SKM-1 (cell line): ENCODE measurements at regions not wholly inside any gene's neighbourhood (a gene's known extent, or its start where the extent isn't known, plus 50 kb on each side); places are given as distances from the start of the nearest gene placed in this dataset.

Source experiments
- DNase-seq: peaks from one replicate; lab custom pipeline; 2025; ENCODE audit not compliant: unreplicated experiment; lab: John Stamatoyannopoulos, UW

DNA sequence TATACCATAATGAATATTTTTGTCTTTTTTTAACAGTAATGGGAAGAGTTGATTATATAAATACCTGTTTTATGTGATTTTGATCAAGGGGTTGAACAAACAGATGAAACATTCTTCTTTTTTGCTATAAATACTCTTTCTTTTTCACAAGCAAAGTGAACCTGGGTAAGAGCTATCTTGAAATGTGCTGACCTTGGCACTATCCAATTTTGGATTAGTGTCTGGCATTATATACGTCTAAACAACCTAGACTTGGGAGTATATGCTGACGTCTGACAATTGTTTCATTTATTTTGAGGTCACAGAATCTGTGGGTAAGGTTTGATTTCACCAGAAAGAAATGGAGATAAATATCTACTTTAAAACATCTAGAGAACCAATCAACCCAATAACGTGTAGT is 716.0 kb upstream of the STXBP6 start:
- no peak for DNase-seq

DNA sequence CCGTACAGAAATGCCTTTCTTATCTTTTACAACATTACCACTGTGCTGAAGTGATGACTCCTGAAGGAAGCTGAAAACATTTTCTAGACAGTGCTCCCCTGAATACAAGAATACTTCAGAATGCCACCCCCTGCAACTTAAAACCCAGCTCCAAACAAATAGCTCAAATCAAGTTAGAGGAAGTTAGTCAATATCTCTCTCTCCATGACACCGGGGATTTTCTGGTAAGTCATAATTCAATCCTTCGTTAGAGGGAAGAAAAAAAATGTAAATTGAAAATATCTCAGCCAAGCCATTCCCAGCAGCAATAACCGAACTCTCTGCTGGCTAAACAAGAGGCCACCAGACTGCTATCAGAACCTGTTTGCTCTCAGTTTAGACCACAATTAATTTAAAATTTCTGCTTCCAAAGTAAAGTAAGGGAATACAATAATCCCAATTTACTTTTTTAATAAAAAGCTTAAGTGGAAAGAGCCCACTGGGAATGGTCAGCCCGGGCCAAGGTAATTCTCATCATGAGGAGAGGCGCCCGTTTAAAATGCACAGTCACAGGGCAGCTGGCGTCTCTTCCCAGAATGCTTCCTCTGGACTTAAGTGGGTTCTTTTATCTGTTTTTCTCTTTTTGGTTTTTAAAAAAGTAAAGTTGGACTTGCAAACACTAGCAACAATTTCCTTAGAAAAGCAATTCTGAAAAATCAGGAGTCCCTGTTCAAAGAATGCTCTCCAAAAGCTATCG is 710.1 kb upstream of the STXBP6 start:
- DNase-seq, result no peak

DNA sequence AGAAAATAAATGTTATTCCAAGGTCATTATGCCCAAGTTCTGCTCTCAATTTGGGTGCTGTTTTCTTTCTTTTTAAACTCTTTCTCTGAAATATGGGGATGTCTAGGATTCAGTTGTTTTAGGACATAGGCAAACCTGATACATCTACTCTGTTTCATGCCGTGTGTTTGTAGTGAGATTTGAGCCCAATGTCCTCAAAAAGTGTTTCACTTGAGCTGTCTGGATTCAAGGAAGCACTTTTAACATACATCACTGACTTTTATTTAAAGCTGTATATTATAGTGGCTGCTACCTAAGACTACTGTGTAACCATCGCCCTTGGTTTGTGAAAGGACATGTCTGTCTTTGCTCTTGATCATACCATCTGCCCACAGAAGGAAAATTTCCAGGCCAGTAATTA is 709.3 kb upstream of the STXBP6 start:
- no peak for DNase-seq

DNA sequence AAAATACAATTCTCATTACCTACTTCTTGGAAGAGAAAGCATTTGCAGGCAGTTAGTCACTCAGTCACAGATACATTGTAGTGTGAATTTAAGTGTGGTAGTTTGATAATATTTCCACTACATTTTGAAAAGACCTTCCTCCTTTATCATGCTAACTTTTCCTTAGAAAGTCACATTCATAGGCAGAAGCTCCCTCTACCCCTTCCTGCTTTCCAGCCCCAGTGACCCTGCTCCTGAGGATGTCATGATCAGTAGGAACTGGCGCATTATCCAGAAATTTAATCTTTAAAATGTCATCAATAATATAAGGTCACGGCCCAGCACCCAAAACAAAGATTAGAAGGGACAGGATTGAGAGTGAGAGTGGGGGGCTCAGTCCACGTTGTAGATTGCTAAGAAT is 707.4 kb upstream of the STXBP6 start:
- DNase-seq, result no peak

DNA sequence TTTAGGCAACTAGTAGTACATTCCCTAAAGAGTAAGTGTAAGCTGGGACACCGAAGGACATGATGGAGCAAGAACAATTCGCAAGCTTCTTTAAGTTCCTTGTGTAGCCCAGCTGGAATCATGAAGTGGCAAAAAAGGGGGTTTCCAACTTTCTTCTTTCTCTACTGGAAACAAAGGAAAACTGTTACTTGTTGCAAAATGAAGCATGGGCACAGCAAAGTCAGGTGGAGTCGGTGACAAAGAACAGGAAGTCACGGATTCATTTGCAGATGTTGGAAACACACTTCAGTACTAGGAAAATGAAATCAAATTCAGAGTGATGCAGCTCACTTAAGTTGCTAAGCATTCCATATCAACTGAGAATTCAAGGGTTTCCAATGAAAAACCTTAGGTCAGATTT is 706.9 kb upstream of the STXBP6 start:
- no peak for DNase-seq

DNA sequence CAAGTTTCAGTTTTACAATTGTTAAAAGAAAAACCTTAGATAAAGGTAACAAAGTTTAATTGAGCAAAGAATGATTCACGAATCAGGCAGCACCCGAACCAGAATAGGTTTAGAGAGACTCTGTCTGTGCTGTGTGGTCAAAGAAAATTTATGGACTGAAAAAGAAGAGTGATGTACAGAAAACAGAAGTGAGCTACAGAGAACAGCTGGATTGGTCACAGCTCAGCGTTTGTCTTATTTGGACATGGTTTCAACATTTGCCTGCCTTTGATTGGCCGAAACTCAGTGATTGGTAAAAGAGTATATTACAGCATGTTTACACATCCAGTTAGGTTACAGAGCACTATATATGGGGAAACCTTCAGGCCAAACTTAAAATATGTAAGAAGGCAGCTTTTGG is 703.2 kb upstream of the STXBP6 start:
- no peak for DNase-seq

DNA sequence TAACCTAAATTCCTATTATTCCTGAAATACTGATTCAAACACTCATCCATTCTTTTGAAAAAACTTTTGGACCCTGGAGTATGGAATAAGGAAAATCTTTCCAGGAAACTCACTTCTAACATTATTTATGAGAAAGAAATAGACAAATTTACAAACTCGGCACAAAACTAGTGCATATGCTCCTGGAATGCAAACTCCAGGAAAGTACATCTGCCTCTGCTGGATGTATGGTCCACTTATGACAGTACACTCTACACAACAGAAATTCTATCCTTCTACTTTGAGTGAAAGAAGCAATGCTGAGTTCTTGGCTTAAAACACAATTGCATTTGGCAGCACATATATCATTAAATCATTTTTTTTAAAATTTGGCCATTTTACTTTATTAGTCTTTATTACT is 700.5 kb upstream of the STXBP6 start:
- DNase-seq, result no peak
